AG08395 (cell line): ENCODE measurements at regions not wholly inside any gene's neighbourhood (a gene's known extent, or its start where the extent isn't known, plus 50 kb on each side); places are given as distances from the start of the nearest gene placed in this dataset.
"Not testable (repeated sequence)": the region's sequence is repeated elsewhere in the genome, so short reads cannot be mapped to it uniquely, and the experiment has no call there.

ENCODE experiments used
- DNase-seq: peaks from one replicate; pipeline ENCODE4 v3.0.0; 2012; ENCODE audit warnings: mixed read lengths, low spot score

DNA sequence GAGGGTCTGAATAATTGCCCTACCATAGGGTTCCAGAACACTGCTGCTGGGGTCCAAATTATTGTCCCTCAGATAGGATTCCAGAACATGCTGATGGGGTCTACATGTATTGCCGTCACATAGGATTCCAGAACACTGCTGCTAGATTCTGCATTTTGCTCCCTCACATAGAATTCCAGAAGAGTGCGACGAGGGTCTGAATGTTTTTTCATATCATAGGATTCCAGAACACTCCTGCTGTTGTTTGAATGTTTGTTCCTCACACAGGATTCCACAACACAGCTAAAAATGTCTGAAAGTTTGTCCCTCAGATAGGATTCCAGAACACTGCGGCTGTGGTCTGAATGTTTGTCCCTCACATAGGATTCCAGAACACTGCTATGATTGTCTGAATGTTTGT lies 198.1 kb downstream of the FOXD4L6 start:
- DNase-seq: not testable (repeated sequence)

DNA sequence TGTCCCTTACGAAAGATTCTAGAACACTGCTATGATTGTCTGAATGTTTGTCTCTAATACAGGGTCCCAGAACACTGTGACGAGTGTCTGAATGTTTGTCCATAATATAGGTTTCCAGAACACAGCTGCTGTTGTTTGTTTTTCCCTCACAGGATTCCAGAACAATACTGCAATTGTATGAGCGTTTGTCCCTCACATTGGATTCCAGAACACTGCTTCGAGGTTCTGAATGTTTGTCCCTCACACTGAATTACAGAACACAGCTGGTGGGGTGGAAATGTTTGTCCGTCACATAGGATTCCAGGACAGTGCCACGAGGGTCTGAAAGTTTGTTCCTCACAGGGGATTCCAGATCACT lies 199.0 kb downstream of the FOXD4L6 start:
- not testable (repeated sequence) for DNase-seq

DNA sequence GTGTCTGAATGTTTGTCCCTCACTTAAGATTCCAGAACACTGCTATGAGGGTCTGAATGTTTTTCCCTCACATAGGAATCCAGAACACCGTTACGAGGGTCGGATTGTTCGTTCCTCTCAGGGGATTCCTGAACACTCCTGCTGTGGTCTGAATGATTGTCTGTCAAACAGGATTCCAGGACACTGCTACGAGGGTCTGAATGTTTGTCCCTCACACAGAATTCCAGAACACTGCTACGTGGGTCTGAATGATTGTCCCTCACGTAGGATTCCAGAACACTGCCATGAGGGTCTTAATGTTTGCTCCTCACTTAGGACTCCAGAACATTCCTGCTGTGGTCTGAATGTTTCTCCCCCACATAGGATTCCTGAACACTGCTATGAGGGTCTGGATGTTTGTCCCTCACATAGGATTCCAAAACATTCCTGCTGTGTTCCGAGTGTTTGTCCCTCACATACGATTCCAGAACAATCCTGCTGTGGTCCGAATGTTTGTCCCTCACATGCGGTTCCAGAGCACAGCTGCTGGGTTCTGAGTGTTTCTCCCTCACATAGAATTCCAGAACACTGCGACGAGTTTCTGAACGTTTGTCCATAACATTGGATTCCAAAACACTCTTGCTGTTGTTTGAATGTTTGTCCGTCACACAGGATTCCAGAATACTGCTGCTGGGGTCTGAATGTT lies 199.5 kb downstream of the FOXD4L6 start:
- no peak for DNase-seq

DNA sequence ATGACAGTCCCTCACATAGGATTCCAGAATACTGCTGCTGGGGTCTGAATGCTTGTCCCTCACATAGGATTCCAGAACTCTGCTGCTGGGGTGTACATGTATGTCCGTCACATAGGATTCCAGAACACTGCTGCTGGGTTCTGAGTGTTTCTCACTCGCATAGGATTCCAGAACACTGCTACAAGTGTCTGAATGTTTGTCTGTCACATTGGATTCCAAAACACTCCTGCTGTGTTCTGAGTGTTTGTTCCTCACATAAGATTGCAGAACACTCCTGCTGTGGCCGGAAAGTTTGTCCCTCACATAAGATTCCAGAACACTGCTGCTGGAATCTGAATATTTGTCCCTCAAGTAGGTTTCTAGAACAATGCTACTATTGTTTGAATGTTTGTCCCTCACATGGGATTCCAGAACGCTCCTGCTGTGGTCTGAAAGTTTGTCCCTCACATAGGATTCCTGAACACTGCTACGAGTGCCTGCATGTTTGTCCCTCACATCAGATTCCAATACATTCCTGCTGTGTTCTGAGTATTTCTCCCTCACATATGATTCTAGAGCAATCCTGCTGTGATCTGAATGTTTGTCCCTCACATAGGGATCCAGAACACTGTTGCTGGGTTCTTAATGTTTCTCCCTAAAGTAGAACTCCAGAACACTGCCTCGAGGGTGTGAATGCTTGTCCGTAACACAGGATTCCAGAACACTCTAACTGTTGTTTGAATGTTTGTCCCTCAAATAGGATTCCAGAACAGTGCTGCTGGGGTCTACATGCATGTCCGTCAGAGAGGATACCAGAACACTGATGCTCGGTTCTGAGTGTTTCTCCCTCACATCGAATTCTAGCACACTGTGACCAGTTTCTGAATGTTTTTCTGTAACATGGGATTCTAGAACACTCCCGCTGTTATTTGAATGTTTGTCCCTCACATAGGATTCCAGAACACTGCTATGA lies 200.4 kb downstream of the FOXD4L6 start:
- no peak for DNase-seq

DNA sequence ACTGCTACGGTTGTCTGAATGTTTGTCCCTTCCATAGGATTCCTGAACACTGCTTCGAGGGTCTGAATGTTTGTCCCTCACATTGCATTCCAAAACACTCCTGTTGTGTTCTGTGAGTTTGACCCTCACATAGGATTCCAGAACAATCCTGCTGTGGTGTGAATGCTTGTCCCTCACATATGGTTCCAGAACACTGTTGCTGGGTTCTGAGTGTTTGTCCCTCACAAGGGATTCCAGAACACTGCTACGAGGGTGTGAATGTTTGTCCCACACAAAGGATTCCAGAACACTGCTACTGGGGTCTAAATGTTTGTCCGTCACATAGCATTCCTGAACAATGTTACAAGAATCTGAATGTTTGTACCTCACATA lies 201.2 kb downstream of the FOXD4L6 start:
- DNase-seq: no peak

DNA sequence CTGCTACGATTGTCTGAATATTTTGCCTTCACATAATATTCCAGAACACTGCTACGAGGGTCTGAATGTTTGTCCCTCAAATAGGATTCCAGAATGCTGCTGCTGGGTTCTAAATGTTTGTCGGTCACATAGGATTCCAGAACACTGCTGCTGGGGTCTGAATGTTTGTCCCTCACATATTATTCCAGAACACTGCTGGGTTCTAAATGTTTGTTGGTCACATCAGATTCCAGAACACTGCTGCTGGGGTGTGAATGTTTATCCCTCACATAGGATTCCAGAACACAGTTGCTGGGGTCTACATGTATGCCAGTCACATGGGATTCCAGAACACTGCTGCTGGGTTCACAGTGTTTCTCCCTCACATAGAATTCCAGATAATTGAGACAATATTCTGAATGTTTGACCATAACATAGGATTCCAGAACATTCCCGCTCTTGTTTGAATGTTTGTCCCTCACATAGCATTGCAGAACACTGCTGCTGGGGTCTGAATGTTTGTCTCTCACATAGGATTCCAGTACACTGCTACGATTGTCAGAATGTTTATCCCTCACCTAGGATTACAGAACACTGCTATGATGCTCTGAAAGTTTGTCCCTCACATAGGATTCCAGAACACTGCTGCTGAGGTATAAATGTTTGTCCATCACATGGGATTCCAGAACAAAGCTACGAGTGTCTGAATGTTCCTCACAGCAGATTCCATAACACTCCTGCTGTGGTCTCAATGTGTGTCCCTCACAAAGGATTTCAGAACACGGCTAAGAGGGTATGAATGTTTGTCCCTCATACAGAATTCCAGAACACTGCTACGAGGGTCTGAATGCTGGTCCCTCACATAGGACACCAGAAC lies 201.8 kb downstream of the FOXD4L6 start:
- DNase-seq: no peak

DNA sequence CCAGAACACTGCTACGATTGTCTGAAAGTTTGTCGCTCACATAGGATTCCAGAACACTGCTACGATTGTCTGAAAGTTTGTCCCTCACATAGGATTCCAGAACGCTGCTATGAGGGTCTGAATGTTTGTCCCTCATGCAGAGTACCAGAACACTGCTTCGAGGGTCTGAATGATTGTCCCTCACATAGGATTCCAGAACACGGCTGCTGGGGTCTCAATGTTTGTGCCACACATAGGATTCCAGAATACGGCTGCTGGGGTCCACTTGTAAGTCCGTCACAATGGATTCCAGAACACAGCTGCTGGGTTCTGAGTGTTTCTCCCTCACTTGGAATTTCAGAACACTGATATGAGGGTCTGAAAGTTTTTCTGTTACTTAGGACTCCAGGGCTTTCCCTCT lies 203.3 kb downstream of the FOXD4L6 start:
- DNase-seq: no peak

DNA sequence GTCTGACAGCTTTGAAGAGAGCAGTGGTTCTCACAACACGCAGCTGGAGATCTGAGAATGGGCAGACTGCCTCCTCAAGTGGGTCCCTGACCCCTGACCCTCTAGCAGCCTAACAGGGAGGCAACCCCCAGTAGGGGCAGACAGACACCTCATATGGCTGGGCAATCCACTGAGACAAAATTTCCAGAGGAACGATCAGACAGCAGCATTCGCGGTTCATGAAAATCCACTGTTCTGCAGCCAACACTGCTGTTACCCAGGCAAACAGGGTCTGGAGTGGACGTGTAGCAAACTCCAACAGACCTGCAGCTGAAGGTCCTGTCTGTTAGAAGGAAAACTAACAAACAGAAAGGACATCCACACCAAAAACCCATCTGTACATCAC lies 212.1 kb downstream of the FOXD4L6 start:
- not testable (repeated sequence) for DNase-seq

DNA sequence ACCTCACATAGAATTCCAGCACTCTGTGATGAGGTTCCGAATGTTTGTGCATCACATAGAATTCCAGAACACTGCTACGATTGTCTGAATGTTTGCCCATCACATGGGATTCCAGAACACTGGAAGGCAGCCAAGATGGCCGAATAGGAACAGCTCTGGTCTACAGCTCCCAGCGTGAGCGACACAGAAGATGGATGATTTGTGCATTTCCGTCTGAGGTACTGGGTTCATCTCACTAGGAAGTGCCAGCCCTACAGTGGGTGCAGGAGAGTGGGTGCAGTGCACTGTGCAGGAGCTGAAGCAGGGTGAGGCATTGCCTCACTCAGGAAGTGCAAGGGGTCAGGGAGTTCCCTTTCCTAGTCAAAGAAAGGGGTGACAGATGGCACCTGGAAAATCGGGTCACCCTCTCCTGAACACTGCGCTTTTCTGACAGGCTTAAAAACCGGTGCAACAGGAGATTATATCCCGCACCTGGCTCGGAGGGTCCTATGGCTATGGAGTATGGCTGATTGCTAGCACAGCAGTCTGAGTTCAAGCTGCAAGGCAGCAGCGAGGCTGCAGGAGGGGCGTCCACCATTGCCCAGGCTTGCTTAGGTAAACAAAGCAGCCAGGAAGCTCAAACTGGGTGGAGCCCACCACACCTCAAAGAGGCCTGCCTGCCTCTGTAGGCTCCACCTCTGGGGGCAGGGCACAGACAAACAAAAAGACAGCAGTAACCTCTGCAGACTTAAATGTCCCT lies 212.7 kb downstream of the FOXD4L6 start:
- DNase-seq: not testable (repeated sequence)

DNA sequence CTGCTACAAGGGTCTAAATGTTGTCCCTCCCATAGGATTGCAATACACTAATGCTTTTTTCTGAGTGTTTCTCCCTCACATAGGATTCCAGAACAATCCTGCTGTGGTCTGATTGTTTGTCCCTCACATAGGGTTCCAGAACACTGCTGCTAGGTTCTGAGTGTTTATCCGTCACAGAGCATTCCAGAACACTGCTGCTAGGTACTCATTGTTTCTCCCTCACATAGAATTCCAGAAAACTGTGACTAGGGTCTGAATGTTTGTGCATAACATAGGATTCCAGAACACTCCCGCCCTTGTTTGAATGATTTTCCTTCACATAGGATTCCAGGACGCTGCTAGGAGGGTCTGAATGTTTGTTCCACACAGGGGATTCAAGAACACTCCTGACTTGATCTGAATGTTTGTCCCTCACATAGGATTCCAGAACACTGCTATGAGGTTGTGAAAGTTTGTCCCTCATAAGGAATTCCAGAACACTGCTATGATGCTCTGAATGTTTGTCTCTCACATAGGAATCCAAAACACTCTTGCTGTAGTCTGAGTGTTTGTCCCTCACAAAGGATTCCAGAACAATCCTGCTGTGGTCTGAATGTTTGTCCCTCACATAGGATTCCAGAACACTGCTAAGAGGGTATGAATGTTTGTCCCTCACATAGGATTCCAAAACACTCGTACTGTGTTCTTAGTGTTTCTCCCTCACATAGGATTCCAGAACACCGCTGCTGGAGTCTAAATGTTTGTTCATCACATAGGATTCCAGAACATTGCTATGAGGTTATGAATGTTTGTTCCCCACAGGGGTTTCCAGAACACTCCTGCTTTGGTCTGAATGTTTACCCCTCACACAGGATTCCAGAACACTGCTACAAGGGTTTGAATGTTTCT lies 213.5 kb downstream of the FOXD4L6 start:
- DNase-seq: no peak

DNA sequence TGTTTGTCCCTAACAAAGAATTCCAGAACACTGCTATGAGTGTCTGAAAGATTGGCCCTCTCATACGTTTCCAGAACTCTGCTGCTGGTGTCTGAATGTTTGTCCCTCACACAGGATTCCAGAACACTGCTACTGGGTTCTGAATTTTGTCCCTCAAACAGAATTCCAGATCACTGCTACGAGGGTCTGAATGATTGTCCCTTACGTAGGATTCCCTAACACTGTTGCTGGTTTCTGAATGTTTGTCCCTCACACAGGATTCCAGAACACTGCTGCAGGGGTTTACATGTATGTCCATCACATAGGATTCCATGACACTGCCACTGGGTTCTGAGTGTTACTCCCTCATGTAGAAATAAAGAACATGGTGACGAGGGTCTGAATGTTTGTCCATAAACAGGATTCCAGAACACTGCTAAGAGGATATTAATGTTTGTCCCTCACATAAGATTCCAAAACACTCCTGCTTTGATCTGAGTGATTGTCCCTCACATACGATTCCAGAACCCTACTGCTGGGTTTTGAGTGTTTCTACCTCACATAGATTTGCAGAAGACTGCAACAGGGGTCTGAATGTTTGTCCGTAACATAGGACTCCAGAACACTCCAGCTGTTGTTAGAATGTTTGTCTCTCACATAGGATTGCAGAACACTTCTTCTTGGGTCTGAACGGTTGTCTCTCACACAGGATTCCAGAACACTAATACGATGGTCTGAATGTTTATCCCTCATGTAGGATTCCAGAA lies 214.4 kb downstream of the FOXD4L6 start:
- no peak for DNase-seq

DNA sequence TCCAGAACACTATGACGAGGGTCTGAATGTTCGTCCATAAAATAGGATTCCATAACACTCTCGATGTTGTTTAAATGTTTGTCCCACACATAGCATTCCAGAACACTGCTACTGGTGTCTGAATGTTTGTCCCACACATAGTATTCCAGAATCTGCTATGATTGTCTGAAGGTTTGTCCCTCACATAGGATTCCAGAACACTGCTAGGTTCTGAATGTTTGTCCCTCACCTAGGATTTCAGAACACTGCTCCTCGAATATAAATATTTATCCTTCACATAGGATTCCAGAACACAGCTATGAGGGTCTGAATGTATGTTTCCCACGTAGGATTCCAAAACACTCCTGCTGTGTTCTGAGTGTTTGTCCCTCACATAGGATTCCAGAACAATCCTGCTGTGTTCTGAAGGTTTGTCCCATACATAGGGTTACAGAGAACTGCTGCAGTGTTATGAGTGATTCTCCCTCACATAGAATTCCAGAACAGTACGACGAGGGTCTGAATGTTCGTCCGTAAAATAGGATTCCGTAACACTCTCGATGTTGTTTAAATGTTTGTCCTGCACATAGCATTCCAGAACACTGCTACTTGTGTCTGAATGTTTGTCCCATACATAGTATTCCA lies 215.3 kb downstream of the FOXD4L6 start:
- no peak for DNase-seq

DNA sequence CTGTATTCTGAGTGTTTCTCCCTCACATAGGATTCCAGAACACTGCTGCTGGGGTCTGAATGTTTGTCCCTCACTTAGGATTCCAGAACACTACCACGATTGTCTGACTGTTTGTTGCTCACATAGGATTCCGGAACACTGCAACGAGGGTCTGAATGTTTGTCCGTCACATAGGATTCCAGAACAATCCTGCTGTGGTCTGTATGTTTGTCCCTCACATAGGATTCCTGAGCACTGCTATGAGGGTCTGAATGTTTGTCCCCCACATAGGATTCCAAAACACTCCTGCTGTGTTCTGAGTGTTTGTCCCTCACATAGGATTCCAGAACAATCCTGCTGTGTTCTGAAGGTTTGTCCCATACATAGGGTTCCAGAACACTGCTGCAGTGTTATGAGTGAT lies 215.8 kb downstream of the FOXD4L6 start:
- not testable (repeated sequence) for DNase-seq

DNA sequence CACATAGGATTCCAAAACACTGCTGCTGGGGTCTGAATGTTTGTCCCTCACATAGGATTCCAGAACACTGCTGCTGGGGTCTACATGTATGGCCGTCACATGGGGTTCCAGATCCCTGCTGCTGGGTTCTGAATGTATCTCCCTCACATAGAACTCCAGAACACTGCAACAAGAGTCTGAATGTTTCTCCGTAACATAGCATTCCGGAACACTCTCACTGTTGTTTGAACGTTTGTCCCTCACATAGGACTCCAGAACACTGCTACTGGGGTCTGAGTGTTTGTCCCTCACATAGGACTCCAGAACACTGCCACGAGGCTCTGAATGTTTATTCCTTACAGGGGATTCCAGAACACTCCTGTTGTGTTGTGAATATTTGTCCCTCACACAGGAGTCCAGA lies 216.8 kb downstream of the FOXD4L6 start:
- DNase-seq: no peak

DNA sequence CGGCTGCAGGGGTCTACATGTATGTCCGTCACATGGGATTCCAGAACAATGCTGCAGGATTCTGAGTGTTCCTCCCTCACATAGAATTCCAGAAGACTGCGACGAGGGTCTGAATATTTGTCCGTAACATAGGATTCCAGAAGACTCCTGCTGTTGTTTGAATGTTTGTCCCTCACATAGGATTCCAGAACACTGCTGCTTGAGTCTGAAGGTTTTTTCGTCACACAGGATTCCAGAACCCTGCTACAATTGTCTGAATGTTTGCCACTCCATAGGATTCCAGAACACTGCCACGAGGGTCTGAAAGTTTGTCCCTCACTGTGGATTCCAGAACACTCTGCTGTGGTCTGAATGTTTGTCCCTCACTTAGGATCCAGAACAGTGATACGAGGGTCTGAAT lies 217.5 kb downstream of the FOXD4L6 start:
- DNase-seq: not testable (repeated sequence)

DNA sequence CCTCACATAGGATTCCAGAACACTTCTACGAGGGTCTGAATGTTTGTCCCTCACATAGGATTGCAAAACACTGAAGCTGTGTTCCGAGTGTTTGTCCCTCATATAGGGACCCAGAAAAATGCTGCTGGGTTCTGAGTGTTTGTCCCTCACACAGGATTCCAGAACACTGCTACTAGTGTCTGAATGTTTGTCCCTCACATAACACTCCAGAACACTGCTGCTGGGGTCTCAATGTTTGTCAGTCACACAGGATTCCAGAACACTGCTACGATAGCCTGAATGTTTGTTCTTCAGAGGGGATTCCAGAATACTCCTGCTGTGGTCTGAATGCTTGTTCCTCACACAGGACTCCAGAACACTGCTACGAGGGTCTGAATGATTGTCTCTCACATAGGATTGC lies 218.7 kb downstream of the FOXD4L6 start:
- no peak for DNase-seq

DNA sequence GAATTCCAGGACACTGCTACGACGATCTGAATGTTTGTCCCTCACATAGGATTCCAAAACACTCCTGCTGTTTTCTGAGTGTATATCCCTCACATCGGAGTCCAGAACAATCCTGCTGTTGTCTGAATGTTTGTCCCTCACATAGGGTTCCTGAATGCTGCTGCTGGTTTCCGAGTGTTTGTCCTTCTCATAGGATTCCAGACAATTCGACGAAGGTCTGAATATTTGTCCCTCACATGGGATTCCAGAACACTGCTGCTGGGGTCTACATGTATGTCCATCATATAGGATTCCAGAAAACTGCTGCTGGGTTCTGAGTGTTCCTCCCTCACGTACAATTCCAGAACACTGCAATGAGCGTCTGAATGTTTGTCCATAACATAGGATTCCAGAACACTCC lies 219.4 kb downstream of the FOXD4L6 start:
- not testable (repeated sequence) for DNase-seq

DNA sequence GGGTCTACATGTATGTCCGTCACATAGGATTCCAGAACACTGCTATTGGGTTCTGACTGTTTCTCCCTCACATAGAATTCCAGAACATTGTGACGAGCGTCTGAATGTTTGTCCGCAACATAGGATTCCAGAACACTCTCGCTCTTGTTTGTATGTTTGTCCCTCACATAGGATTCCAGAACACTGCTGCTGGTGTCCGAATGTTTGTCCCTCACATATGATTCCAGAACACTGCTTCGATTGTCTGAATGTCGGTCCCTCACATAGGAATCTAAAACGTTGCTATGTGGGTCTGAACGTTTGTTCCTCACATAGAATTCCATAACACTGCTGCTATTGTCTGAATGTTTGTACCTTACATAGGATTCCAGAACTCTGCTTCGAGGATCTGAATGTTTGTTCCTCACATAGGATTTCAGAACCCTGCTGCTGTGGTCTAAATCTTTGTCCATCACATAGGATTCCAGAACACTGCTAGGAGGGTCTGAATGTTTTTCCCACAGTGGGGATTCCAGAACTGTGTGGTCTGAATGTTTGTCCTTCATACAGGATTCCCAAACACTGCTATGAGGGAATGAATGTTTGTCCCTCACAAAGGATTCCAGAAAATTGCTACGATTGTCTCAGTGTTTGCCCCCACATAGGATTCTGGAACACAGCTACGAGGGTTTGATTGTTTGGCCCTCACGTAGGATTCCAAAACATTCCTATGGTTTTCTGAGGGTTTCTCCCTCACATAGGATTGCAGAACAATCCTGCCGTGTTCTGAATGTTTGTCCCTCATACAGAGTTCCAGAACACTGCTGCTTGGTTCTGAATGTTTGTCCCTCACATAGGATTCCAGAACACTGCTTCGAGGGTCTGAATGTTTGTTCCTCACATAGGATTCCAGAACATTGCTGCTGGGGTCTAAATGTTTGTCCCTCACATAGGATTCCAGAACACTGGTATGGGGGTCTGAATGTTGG lies 220.5 kb downstream of the FOXD4L6 start:
- no peak for DNase-seq
